H1 (cell line): ENCODE measurements at regions not wholly inside any gene's neighbourhood (a gene's known extent, or its start where the extent isn't known, plus 50 kb on each side); places are given as distances from the start of the nearest gene placed in this dataset.
"Not testable (repeated sequence)": the region's sequence is repeated elsewhere in the genome, so short reads cannot be mapped to it uniquely, and the experiment has no call there.

Experiments used
- CTCF ChIA-PET: fragments of 300-600 bp; sonication (Branson Sonifier 250); formaldehyde crosslinking; loops from one replicate; lab custom pipeline; 2021; ENCODE audit not compliant: partially characterized antibody; lab: Charles Lee
- POLR2A ChIA-PET: fragments of 300-600 bp; sonication (Branson Sonifier 250); formaldehyde crosslinking; loops from one replicate; lab custom pipeline; 2021; ENCODE audit warnings: inconsistent platforms; ENCODE audit not compliant: partially characterized antibody; lab: Charles Lee
- DNase-seq, 2 experiments: peaks; one replicate each; pipeline versions ENCODE4 v3.0.0 to v3.0.0-alpha.2; 2010 to 2022; ENCODE audit warnings: low spot score in 2 of 2, low read depth in 1 of 2, mixed read lengths in 1 of 2
- FAIRE-seq: peaks from 2 replicates; lab custom pipeline; 2011; peaks lifted over from hg19 to GRCh38; lab: Jason Lieb, UNC
- H2AFZ ChIP-seq: 2 replicates; pipeline ENCODE4 v1.8.1; 2012; ENCODE audit warnings: low read length, inconsistent platforms
- H2AK5ac ChIP-seq: 2 replicates; pipeline ENCODE4 v1.6.1; 2013; ENCODE audit warnings: low read depth, low read length
- H2BK120ac ChIP-seq: replicated peaks from 2 replicates; pipeline ENCODE3; 2013; ENCODE audit warnings: low read depth, low read length, inconsistent platforms
- H2BK12ac ChIP-seq: 2 replicates; pipeline ENCODE4 v1.6.1; 2013; ENCODE audit warnings: low read depth, low read length
- H2BK15ac ChIP-seq: 2 replicates; pipeline ENCODE4 v1.6.1; 2013; ENCODE audit warnings: low read length
- H2BK20ac ChIP-seq: 2 replicates; pipeline ENCODE4 v1.6.1; 2013; ENCODE audit warnings: low read length
- H2BK5ac ChIP-seq: 2 replicates; pipeline ENCODE4 v1.6.1; 2013; ENCODE audit warnings: low read depth, low read length
- H3K14ac ChIP-seq: 2 replicates; pipeline ENCODE4 v1.6.1; 2013; ENCODE audit warnings: inconsistent platforms; ENCODE audit not compliant: insufficient read length
- H3K18ac ChIP-seq: 2 replicates; pipeline ENCODE4 v1.6.1; 2013; ENCODE audit warnings: low read length; ENCODE audit errors: extremely low read depth
- H3K23ac ChIP-seq: 2 replicates; pipeline ENCODE4 v1.6.1; 2013; ENCODE audit warnings: inconsistent platforms; ENCODE audit not compliant: insufficient read length
- H3K23me2 ChIP-seq: 2 replicates; pipeline ENCODE4 v1.6.1; 2013; ENCODE audit warnings: low read depth, low read length
- H3K27ac ChIP-seq: 2 replicates; pipeline ENCODE4 v1.6.1; 2011; ENCODE audit warnings: low read depth, low read length, inconsistent platforms
- H3K27me3 ChIP-seq, 4 experiments: replicated peaks in 1 of 4; 1 replicate in 1 of 4; 2 replicates in 3 of 4; pipeline versions ENCODE4 v1.6.1 to v1.8.1; 2011 to 2013; ENCODE audit warnings: low read length in 3 of 4, mild to moderate bottlenecking in 3 of 4, inconsistent platforms in 2 of 4, mixed read lengths in 2 of 4, moderate library complexity in 1 of 4; ENCODE audit not compliant: control insufficient read depth in 3 of 4, insufficient read depth in 3 of 4; ENCODE audit errors: extremely low read depth in 1 of 4
- H3K36me3 ChIP-seq, 4 experiments: 2 replicates each; pipeline versions ENCODE4 v1.6.1 to v1.8.1; 2011 to 2013; ENCODE audit warnings: mild to moderate bottlenecking in 4 of 4, low read length in 3 of 4, moderate library complexity in 2 of 4, control low read depth in 1 of 4, inconsistent platforms in 1 of 4; ENCODE audit not compliant: insufficient read depth in 4 of 4, control insufficient read depth in 2 of 4
- H3K4ac ChIP-seq: replicated peaks from 2 replicates; pipeline ENCODE3; 2013; ENCODE audit warnings: low read length, low read depth, mixed read lengths, inconsistent platforms; ENCODE audit not compliant: insufficient read length
- H3K4me1 ChIP-seq, 4 experiments: replicated peaks in 1 of 4; 1 replicate in 1 of 4; 2 replicates in 3 of 4; pipeline versions ENCODE4 v1.6.1 to v1.8.1; 2011 to 2013; ENCODE audit warnings: low read length in 3 of 4, inconsistent platforms in 2 of 4, mixed read lengths in 1 of 4; ENCODE audit not compliant: insufficient read depth in 4 of 4, control insufficient read depth in 3 of 4
- H3K4me2 ChIP-seq, 2 experiments: 2 replicates each; pipeline versions ENCODE4 v1.6.1 to v1.8.1; 2011 to 2013; ENCODE audit warnings: low read depth in 2 of 2, low read length in 2 of 2, control low read depth in 1 of 2, inconsistent platforms in 1 of 2, mild to moderate bottlenecking in 1 of 2; ENCODE audit not compliant: insufficient read depth in 1 of 2
- H3K4me3 ChIP-seq, 4 experiments: fragments of 200-600, 300-600 bp in 1 of 4; sonication (generic), shearing (Covaris generic), sonication (Bioruptor Twin) in 1 of 4; 2 replicates each; pipeline versions ENCODE4 v1.5.1 to v1.8.1; 2011 to 2016; ENCODE audit warnings: low read length in 4 of 4, low read depth in 3 of 4, control low read depth in 2 of 4, inconsistent platforms in 2 of 4, mild to moderate bottlenecking in 2 of 4, mixed read lengths in 1 of 4, moderate library complexity in 1 of 4; ENCODE audit not compliant: insufficient read depth in 2 of 4; ENCODE audit errors: extremely low read depth in 1 of 4
- H3K56ac ChIP-seq: replicated peaks from 2 replicates; pipeline ENCODE3; 2013; ENCODE audit warnings: low read depth, mild to moderate bottlenecking, mixed read lengths, low read length, inconsistent platforms; ENCODE audit not compliant: insufficient read length
- H3K79me1 ChIP-seq: 2 replicates; pipeline ENCODE4 v1.6.1; 2013; ENCODE audit warnings: low read depth, low read length, control low read depth
- H3K79me2 ChIP-seq, 2 experiments: 2 replicates each; pipeline versions ENCODE4 v1.6.1 to v1.8.1; 2012 to 2013; ENCODE audit warnings: low read length in 2 of 2, mild to moderate bottlenecking in 2 of 2, inconsistent platforms in 1 of 2; ENCODE audit not compliant: insufficient read depth in 2 of 2, control insufficient read depth in 1 of 2
- H3K9ac ChIP-seq, 4 experiments: replicated peaks in 1 of 4; 1 replicate in 1 of 4; 2 replicates in 3 of 4; pipeline versions ENCODE4 v1.6.1 to v1.8.1; 2011 to 2013; ENCODE audit warnings: low read depth in 3 of 4, low read length in 3 of 4, control low read depth in 2 of 4, mild to moderate bottlenecking in 2 of 4, moderate library complexity in 2 of 4, inconsistent platforms in 1 of 4; ENCODE audit errors: extremely low read depth in 1 of 4
- H3K9me3 ChIP-seq, 2 experiments: 2 replicates each; pipeline versions ENCODE4 v1.6.1 to v1.8.1; 2012 to 2013; ENCODE audit warnings: mild to moderate bottlenecking in 2 of 2, moderate library complexity in 2 of 2, control low read depth in 1 of 2, inconsistent platforms in 1 of 2, low read depth in 1 of 2, low read length in 1 of 2, mixed read lengths in 1 of 2; ENCODE audit not compliant: insufficient read depth in 2 of 2
- H4K20me1 ChIP-seq, 2 experiments: replicated peaks in 1 of 2; 2 replicates each; pipeline versions ENCODE3 to v1.8.1; 2011 to 2013; ENCODE audit warnings: inconsistent platforms in 2 of 2, low read length in 2 of 2, mild to moderate bottlenecking in 1 of 2; ENCODE audit not compliant: insufficient read depth in 2 of 2, control insufficient read depth in 1 of 2
- H4K5ac ChIP-seq: 2 replicates; pipeline ENCODE4 v1.6.1; 2013; ENCODE audit warnings: low read length, low read depth, mixed read lengths, inconsistent platforms; ENCODE audit not compliant: insufficient read length
- H4K8ac ChIP-seq: 2 replicates; pipeline ENCODE4 v1.8.0; 2013; ENCODE audit warnings: mild to moderate bottlenecking, moderate library complexity, low read length, inconsistent platforms; ENCODE audit not compliant: insufficient read depth; ENCODE audit errors: extremely low read depth
- H4K91ac ChIP-seq: replicated peaks from 2 replicates; pipeline ENCODE3; 2013; ENCODE audit warnings: low read length, mixed read lengths, inconsistent platforms; ENCODE audit not compliant: insufficient read length
- WGBS, 2 experiments: shearing (Covaris generic) in 1 of 2; methylation state at CpG; one replicate each; pipeline versions ENCODE4 v1.1.6 to v1.1.7; 2013 to 2015; ENCODE audit warnings: low lambda C conversion rate in 2 of 2, mixed read lengths in 2 of 2, inconsistent platforms in 1 of 2, low coverage in 1 of 2, missing lambda C conversion rate in 1 of 2; ENCODE audit not compliant: insufficient replicate concordance in 2 of 2, insufficient coverage in 1 of 2, insufficient read length in 1 of 2; ENCODE audit errors: extremely low coverage in 1 of 2, missing lambda C conversion rate in 1 of 2; 5-methylcytosine and 5-hydroxymethylcytosine counted together

GRCh38 chr1:221530159-221530558 is 211.7 kb downstream of the DUSP10 start:
- WGBS, 2 experiments = 89% methylated on average over 1 of the region's 1 CpG; no CpG with 5 or more reads in 1 of the 2 experiments
- CTCF ChIA-PET = interaction anchor here (1.0 kb wide), 1 partner anchor 31 kb away, joined by 3 read pairs; no protein-coding TSS in a partner anchor
- H2BK5ac ChIP-seq, H3K14ac ChIP-seq, H3K4ac ChIP-seq, H3K4me2 ChIP-seq, H2BK12ac ChIP-seq, H4K8ac ChIP-seq, H3K36me3 ChIP-seq, H3K23me2 ChIP-seq, H4K5ac ChIP-seq, H3K4me3 ChIP-seq, H2BK20ac ChIP-seq, H3K9me3 ChIP-seq, H4K91ac ChIP-seq, H3K4me1 ChIP-seq, DNase-seq, H3K79me2 ChIP-seq, H2BK15ac ChIP-seq, H3K18ac ChIP-seq, H4K20me1 ChIP-seq, H3K23ac ChIP-seq, POLR2A ChIA-PET, H3K79me1 ChIP-seq, H3K56ac ChIP-seq, H3K9ac ChIP-seq, FAIRE-seq, H3K27ac ChIP-seq, H2AFZ ChIP-seq, H3K27me3 ChIP-seq, H2AK5ac ChIP-seq, H2BK120ac ChIP-seq: not testable (repeated sequence)
